SK-N-SH treated with all-trans-retinoic acid at 6 μM for 48 hours (cell line): ENCODE measurements at regions not wholly inside any gene's neighbourhood (a gene's known extent, or its start where the extent isn't known, plus 50 kb on each side); places are given as distances from the start of the nearest gene placed in this dataset.

Source experiments
- ATAC-seq: fragments of 200-7000 bp; cut with Tn5 transposase; 3 replicates; pipeline ENCODE4 v1.9.1; 2020; ENCODE audit warnings: mild to moderate bottlenecking, moderate library complexity
- ARNTL ChIP-seq: fragments of 450-650 bp; formaldehyde crosslinking; IDR thresholded peaks from 2 replicates; pipeline ENCODE4 v1.5.0; 2020; ENCODE audit warnings: low read depth, mild to moderate bottlenecking, moderate library complexity, borderline replicate concordance
- BACH2 ChIP-seq: fragments of 250-450 bp; sonication (Bioruptor Pico); IDR thresholded peaks from 2 replicates; pipeline ENCODE4 v1.9.0; 2021; ENCODE audit warnings: mild to moderate bottlenecking, borderline replicate concordance
- CSDC2 ChIP-seq: fragments of 250-450 bp; sonication (Bioruptor Pico); IDR thresholded peaks from 2 replicates; pipeline ENCODE4 v1.5.0; 2020; ENCODE audit warnings: mild to moderate bottlenecking, moderate library complexity
- ESRRG ChIP-seq: fragments of 250-450 bp; sonication (Bioruptor Pico); IDR thresholded peaks from 2 replicates; pipeline ENCODE4 v1.6.1; 2021; ENCODE audit warnings: mild to moderate bottlenecking
- ISL1 ChIP-seq: fragments of 250-450 bp; sonication (Bioruptor Pico); IDR thresholded peaks from 2 replicates; pipeline ENCODE4 v2.1.2; 2022; ENCODE audit warnings: mild to moderate bottlenecking, moderate library complexity
- PPARA ChIP-seq: fragments of 250-450 bp; sonication (Bioruptor Pico); IDR thresholded peaks from 2 replicates; pipeline ENCODE4 v1.5.0; 2020; ENCODE audit warnings: mild to moderate bottlenecking, borderline replicate concordance
- RARB ChIP-seq: fragments of 250-450 bp; sonication (Bioruptor Pico); IDR thresholded peaks from 2 replicates; pipeline ENCODE4 v1.8.0; 2021; ENCODE audit warnings: mild to moderate bottlenecking, moderate library complexity
- TCF4 ChIP-seq: fragments of 250-450 bp; sonication (Bioruptor Pico); IDR thresholded peaks from 2 replicates; pipeline ENCODE4 v1.8.0; 2021; ENCODE audit warnings: mild to moderate bottlenecking, moderate library complexity, borderline replicate concordance
- TOX ChIP-seq: fragments of 250-450 bp; sonication (Bioruptor Pico); IDR thresholded peaks from 2 replicates; pipeline ENCODE4 v1.8.0; 2021; ENCODE audit warnings: mild to moderate bottlenecking, moderate library complexity, borderline replicate concordance
- ZC3H10 ChIP-seq: fragments of 250-450 bp; sonication (Bioruptor Pico); IDR thresholded peaks from 2 replicates; pipeline ENCODE4 v1.5.1; 2021; ENCODE audit warnings: mild to moderate bottlenecking, moderate library complexity
- ZFP30 ChIP-seq: fragments of 450-650 bp; formaldehyde crosslinking; IDR thresholded peaks from 2 replicates; pipeline ENCODE4 v1.5.0; 2022; ENCODE audit warnings: mild to moderate bottlenecking, moderate library complexity
- ZNF565 ChIP-seq: fragments of 450-650 bp; formaldehyde crosslinking; conservative IDR thresholded peaks from 2 replicates; pipeline ENCODE4 v1.5.0; 2020; ENCODE audit warnings: low read depth, mild to moderate bottlenecking, moderate library complexity
- ZNF70 ChIP-seq: fragments of 450-650 bp; formaldehyde crosslinking; IDR thresholded peaks from 2 replicates; pipeline ENCODE4 v1.5.0; 2020; ENCODE audit warnings: mild to moderate bottlenecking, moderate library complexity
- ZNF8 ChIP-seq: fragments of 450-650 bp; formaldehyde crosslinking; IDR thresholded peaks from 2 replicates; pipeline ENCODE4 v1.5.0; 2020; ENCODE audit warnings: mild to moderate bottlenecking, moderate library complexity
- TF ChIP-seq, protein P1 (sequence below): fragments of 250-450 bp; sonication (Bioruptor Pico); IDR thresholded peaks from 2 replicates; pipeline ENCODE4 v1.5.0; 2020; ENCODE audit warnings: mild to moderate bottlenecking, moderate library complexity
- TF ChIP-seq, protein P2 (sequence below): fragments of 250-450 bp; sonication (Bioruptor Pico); IDR thresholded peaks from 2 replicates; pipeline ENCODE4 v1.5.1; 2020; ENCODE audit warnings: low read depth, mild to moderate bottlenecking, moderate library complexity
- TF ChIP-seq, protein P3 (sequence below): fragments of 250-450 bp; sonication (Bioruptor Pico); IDR thresholded peaks from 2 replicates; pipeline ENCODE4 v1.8.0; 2021; ENCODE audit warnings: low read depth, mild to moderate bottlenecking, moderate library complexity, borderline replicate concordance
- TF ChIP-seq, protein P4 (sequence below): fragments of 250-450 bp; sonication (Bioruptor Pico); IDR thresholded peaks from 2 replicates; pipeline ENCODE4 v1.5.1; 2021; ENCODE audit warnings: mild to moderate bottlenecking, moderate library complexity
- TF ChIP-seq, protein P5 (sequence below): fragments of 250-450 bp; sonication (Bioruptor Pico); IDR thresholded peaks from 2 replicates; pipeline ENCODE4 v1.8.0; 2020; ENCODE audit warnings: mild to moderate bottlenecking, moderate library complexity, borderline replicate concordance

DNA sequence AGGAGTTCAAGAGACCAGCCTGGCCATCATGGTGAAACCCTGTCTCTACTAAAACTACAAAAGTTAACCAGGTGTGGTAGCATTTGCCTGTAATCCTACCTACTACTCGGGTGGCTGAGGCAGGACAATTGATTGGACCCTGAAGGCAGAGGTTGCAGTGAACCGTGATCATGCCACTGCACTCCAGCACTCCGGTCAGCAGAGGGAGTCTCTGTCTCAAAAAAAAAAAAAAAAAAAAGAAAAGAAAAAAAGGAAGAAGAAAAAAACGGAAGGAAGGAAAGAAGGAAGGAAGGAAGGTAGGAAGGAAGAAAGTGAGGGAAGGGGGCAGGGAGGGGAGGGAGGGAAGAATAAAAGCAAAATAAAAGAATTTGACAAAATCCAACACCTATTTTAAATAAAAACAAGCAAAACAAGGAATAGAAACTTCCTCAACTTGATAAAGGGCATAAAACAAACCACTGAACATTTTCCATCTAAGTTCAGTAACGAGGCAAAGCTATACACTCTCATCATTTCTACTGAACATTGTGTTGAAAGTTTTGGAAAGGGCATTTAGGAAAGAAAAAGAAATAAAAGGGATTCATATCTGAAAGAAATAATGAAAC lies 411.6 kb upstream of the SLITRK5 start:
- TF ChIP-seq, protein P1, sequence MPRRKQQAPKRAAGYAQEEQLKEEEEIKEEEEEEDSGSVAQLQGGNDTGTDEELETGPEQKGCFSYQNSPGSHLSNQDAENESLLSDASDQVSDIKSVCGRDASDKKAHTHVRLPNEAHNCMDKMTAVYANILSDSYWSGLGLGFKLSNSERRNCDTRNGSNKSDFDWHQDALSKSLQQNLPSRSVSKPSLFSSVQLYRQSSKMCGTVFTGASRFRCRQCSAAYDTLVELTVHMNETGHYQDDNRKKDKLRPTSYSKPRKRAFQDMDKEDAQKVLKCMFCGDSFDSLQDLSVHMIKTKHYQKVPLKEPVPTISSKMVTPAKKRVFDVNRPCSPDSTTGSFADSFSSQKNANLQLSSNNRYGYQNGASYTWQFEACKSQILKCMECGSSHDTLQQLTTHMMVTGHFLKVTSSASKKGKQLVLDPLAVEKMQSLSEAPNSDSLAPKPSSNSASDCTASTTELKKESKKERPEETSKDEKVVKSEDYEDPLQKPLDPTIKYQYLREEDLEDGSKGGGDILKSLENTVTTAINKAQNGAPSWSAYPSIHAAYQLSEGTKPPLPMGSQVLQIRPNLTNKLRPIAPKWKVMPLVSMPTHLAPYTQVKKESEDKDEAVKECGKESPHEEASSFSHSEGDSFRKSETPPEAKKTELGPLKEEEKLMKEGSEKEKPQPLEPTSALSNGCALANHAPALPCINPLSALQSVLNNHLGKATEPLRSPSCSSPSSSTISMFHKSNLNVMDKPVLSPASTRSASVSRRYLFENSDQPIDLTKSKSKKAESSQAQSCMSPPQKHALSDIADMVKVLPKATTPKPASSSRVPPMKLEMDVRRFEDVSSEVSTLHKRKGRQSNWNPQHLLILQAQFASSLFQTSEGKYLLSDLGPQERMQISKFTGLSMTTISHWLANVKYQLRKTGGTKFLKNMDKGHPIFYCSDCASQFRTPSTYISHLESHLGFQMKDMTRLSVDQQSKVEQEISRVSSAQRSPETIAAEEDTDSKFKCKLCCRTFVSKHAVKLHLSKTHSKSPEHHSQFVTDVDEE (CRISPR knock-in tag): no peak
- no peak for TF ChIP-seq TCF4
- TF ChIP-seq ARNTL (CRISPR knock-in tag): no peak
- no peak for TF ChIP-seq BACH2 (CRISPR knock-in tag)
- TF ChIP-seq, protein P2, sequence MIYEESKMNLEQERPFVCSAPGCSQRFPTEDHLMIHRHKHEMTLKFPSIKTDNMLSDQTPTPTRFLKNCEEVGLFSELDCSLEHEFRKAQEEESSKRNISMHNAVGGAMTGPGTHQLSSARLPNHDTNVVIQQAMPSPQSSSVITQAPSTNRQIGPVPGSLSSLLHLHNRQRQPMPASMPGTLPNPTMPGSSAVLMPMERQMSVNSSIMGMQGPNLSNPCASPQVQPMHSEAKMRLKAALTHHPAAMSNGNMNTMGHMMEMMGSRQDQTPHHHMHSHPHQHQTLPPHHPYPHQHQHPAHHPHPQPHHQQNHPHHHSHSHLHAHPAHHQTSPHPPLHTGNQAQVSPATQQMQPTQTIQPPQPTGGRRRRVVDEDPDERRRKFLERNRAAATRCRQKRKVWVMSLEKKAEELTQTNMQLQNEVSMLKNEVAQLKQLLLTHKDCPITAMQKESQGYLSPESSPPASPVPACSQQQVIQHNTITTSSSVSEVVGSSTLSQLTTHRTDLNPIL: no peak
- TF ChIP-seq ISL1: no peak
- no peak for TF ChIP-seq PPARA (CRISPR knock-in tag)
- TF ChIP-seq, protein P3, sequence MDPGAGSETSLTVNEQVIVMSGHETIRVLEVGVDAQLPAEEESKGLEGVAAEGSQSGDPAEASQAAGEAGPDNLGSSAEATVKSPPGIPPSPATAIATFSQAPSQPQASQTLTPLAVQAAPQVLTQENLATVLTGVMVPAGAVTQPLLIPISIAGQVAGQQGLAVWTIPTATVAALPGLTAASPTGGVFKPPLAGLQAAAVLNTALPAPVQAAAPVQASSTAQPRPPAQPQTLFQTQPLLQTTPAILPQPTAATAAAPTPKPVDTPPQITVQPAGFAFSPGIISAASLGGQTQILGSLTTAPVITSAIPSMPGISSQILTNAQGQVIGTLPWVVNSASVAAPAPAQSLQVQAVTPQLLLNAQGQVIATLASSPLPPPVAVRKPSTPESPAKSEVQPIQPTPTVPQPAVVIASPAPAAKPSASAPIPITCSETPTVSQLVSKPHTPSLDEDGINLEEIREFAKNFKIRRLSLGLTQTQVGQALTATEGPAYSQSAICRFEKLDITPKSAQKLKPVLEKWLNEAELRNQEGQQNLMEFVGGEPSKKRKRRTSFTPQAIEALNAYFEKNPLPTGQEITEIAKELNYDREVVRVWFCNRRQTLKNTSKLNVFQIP (CRISPR knock-in tag): no peak
- TF ChIP-seq TOX (CRISPR knock-in tag): no peak
- TF ChIP-seq RARB (CRISPR knock-in tag): no peak
- no peak for TF ChIP-seq ZNF565 (CRISPR knock-in tag)
- TF ChIP-seq, protein P4, sequence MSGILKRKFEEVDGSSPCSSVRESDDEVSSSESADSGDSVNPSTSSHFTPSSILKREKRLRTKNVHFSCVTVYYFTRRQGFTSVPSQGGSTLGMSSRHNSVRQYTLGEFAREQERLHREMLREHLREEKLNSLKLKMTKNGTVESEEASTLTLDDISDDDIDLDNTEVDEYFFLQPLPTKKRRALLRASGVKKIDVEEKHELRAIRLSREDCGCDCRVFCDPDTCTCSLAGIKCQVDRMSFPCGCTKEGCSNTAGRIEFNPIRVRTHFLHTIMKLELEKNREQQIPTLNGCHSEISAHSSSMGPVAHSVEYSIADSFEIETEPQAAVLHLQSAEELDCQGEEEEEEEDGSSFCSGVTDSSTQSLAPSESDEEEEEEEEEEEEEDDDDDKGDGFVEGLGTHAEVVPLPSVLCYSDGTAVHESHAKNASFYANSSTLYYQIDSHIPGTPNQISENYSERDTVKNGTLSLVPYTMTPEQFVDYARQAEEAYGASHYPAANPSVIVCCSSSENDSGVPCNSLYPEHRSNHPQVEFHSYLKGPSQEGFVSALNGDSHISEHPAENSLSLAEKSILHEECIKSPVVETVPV (CRISPR knock-in tag): no peak
- no peak for TF ChIP-seq ESRRG (CRISPR knock-in tag)
- ATAC-seq: peak; percentile 88

DNA sequence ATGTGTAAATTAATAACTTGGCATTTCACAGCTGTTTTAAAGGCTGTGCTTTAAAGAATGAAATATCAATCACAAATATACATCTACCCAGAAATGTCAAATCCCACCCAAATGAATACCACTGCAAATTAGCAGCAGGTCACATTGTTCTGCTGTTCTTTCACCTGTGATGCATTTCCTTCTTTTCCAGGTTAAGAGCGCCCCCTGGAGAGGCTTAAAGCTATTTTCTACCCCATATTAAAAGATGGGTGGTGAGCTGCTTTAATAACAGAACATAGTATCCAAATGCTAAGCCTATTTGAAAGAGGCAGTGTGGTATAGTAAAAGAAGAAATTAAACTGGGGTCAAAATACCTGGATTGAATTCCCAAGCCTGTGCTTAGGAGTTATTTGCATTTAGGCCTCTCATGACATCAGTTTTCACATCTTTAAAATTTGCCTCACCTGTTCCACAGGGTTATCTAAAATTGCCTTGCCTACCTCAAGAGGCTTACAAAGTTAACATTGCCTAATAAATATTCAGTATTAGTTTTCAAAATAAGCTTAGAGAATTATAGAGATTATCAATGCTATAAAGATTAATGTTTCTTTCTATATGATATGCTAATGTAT lies 396.9 kb upstream of the SLITRK5 start:
- TF ChIP-seq PPARA (CRISPR knock-in tag) (no peak), CSDC2 (CRISPR knock-in tag) (no peak), TCF4 (no peak), ZC3H10 (CRISPR knock-in tag) (no peak), ZNF8 (CRISPR knock-in tag) (no peak)
- TF ChIP-seq, protein P5, sequence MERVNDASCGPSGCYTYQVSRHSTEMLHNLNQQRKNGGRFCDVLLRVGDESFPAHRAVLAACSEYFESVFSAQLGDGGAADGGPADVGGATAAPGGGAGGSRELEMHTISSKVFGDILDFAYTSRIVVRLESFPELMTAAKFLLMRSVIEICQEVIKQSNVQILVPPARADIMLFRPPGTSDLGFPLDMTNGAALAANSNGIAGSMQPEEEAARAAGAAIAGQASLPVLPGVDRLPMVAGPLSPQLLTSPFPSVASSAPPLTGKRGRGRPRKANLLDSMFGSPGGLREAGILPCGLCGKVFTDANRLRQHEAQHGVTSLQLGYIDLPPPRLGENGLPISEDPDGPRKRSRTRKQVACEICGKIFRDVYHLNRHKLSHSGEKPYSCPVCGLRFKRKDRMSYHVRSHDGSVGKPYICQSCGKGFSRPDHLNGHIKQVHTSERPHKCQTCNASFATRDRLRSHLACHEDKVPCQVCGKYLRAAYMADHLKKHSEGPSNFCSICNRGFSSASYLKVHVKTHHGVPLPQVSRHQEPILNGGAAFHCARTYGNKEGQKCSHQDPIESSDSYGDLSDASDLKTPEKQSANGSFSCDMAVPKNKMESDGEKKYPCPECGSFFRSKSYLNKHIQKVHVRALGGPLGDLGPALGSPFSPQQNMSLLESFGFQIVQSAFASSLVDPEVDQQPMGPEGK: no peak
- ATAC-seq: peak; percentile 86

DNA sequence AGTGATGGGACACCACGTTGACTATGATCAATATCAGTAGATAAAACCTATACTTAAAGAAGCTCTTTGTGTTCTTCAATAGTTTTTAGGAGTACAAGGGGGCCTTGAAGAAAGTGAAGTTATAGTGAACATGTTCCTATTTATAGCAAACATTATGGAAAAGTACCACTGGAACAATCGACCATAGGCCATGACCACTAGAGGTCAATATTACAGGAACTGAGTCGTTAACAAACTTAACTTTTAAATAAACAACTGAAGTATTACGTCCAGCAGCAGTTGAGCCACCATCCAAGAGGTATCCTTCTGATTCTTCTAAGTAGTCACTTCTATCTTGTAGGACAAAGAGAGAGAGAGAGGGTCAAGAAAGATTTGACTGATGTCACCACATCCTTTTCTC lies 391.0 kb upstream of the SLITRK5 start:
- no peak for ATAC-seq
- no peak for TF ChIP-seq PPARA (CRISPR knock-in tag)
- no peak for TF ChIP-seq CSDC2 (CRISPR knock-in tag)
- TF ChIP-seq, protein P3 (CRISPR knock-in tag): no peak
- TF ChIP-seq ARNTL (CRISPR knock-in tag): no peak
- no peak for TF ChIP-seq BACH2 (CRISPR knock-in tag)
- no peak for TF ChIP-seq ZNF565 (CRISPR knock-in tag)
- no peak for TF ChIP-seq ZC3H10 (CRISPR knock-in tag)
- TF ChIP-seq ISL1: no peak
- TF ChIP-seq, protein P5: no peak
- no peak for TF ChIP-seq TCF4
- TF ChIP-seq ZNF70 (CRISPR knock-in tag): no peak
- TF ChIP-seq ZFP30: no peak
